PC-9 (cell line): ENCODE measurements at regions not wholly inside any gene's neighbourhood (a gene's known extent, or its start where the extent isn't known, plus 50 kb on each side); places are given as distances from the start of the nearest gene placed in this dataset.

Source experiments
- EZH2 ChIP-seq: fragments of 200-600 bp; sonication (generic); IDR thresholded peaks from 2 replicates; pipeline ENCODE4 v1.8.0; 2017; ENCODE audit warnings: antibody characterized with exemption, low read depth
- TF ChIP-seq, protein P1 (sequence below): fragments of 200-600 bp; sonication (generic); conservative IDR thresholded peaks from 2 replicates; pipeline ENCODE4 v1.6.1; 2017; ENCODE audit warnings: mixed run types, antibody characterized with exemption, mild to moderate bottlenecking, moderate library complexity

DNA sequence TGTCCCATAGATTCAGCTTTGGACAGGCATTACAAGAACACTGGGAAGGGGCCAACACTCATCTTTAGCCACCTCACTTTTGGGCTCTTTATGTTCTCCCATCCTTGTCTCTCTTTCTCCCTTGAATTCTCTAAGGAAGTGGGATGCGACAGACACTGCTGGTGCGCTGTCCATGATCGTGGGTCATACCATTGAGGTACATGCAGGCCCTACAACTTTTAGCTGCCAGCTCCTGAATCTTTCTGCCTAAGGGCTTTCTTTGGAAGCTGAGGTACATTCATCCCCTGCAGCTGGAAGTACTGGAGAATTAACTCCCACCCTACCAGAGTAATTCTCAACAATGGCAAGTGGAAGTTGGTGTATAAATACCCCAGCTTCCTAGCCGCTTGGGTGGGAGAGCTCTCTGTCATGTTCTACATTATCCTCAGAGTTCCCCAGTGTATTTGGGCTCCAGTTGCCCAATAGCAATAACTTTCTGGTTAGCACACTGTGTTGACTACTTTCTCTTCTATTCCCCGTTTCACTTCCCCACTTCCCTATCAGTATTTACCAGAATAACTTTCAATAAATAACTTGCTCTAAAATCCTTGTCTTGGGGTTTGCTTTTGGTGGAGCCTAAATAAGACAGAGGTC lies 75.6 kb upstream of the ADRA1D start:
- TF ChIP-seq, protein P1, sequence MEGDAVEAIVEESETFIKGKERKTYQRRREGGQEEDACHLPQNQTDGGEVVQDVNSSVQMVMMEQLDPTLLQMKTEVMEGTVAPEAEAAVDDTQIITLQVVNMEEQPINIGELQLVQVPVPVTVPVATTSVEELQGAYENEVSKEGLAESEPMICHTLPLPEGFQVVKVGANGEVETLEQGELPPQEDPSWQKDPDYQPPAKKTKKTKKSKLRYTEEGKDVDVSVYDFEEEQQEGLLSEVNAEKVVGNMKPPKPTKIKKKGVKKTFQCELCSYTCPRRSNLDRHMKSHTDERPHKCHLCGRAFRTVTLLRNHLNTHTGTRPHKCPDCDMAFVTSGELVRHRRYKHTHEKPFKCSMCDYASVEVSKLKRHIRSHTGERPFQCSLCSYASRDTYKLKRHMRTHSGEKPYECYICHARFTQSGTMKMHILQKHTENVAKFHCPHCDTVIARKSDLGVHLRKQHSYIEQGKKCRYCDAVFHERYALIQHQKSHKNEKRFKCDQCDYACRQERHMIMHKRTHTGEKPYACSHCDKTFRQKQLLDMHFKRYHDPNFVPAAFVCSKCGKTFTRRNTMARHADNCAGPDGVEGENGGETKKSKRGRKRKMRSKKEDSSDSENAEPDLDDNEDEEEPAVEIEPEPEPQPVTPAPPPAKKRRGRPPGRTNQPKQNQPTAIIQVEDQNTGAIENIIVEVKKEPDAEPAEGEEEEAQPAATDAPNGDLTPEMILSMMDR = no peak
- TF ChIP-seq EZH2 = no peak
